HG02884 (cell line): ENCODE measurements at regions not wholly inside any gene's neighbourhood (a gene's known extent, or its start where the extent isn't known, plus 50 kb on each side); places are given as distances from the start of the nearest gene placed in this dataset.
"Not testable (repeated sequence)": the region's sequence is repeated elsewhere in the genome, so short reads cannot be mapped to it uniquely, and the experiment has no call there.

ENCODE experiments used
- ATAC-seq: cut with Tn5 transposase; IDR thresholded peaks from one replicate; pipeline ENCODE4 v1.9.1; 2021; ENCODE audit warnings: mild to moderate bottlenecking, moderate library complexity; ENCODE audit not compliant: unreplicated experiment

DNA sequence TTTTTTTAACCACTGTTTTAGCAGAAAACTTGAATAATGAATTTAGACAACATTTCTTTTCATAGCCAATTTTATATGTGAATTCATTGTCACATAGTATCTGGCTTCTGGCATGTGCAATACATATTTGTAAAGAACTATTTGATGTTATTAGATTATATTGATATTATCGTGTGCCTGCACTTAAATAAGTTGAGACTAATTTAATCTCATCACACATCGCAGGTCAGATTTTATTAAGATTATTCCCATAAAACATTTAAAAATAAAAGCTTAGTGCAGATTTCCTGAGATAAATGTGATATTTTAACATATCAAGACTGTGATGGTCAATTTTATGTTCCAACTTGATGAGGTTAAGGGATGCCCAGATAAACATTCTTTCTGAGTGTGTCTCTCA is 1565.3 kb upstream of the LRRTM3 start:
- no peak for ATAC-seq

DNA sequence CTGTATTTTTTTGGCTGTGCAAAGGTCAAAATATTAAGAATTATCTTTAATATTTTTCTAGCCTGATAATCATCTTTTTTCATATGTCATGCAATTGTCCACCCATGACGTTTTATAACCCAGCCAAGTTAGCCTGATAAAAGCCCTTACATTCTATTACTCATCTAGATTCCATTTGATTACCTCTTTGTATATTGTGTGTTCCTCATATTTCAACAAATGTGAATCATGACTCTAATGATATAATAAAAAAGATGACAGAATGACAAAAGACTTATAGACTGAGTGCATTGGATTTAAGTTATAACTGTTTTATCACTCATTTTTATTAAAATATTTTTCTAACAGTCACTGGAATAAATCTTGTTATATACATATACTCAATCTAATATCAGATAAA is 1560.0 kb upstream of the LRRTM3 start:
- no peak for ATAC-seq

DNA sequence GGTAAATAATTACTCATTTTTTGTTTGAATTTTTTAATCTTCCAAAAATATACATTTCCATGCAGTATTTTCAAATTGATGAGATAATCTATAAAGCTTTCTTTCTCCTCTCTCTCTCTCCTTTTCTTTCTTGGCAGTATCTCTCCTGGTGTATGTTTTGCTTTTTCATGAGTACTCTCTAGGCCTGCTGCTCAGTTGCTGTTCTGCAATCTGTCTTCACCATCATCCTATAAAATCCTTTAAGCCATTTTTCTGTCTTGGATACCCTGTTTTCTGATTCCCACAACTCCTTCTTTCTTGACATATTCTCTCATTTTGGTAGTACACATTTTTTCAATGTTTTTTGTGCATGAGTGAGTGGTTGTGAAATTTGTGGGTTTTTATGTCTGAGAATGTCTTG is 1558.1 kb upstream of the LRRTM3 start:
- no peak for ATAC-seq

DNA sequence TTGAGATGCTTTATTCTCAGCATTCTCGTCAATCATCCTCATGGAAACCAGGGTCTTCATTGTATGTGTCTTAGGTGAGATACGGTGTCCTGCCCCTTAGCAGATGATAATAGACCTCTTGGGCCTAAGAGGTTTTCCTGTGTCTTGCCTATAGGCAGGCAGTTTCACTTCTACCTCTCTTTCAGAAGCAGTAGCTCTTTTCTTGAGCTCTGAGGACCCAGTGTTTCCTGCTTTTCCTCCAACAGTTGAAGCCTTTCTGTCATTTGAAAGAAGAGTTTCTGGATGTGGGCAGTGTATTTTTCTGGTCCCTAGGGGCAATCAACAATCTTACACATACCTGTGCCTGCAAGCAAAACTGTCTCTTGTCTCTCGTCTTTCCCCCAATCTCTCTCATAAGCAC is 1550.3 kb upstream of the LRRTM3 start:
- no peak for ATAC-seq

DNA sequence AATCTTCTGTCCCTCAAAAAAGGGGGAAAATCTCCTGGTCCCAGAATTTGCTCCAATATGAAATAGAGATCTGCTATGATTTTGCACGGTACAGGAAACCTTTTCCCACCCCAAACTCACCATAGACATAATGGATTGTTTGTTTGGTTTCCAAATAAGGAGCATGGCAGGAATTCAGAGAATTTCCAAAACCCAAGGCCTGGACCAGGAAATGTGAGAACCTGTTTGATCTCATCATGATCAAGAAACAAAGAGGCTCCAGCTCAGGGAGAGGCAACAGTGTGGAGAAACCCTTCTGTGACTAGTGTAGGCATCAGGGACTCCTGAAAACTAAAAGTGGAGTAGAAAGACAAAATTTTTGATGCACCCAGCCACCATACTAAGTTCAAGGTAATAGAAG is 1548.1 kb upstream of the LRRTM3 start:
- no peak for ATAC-seq

DNA sequence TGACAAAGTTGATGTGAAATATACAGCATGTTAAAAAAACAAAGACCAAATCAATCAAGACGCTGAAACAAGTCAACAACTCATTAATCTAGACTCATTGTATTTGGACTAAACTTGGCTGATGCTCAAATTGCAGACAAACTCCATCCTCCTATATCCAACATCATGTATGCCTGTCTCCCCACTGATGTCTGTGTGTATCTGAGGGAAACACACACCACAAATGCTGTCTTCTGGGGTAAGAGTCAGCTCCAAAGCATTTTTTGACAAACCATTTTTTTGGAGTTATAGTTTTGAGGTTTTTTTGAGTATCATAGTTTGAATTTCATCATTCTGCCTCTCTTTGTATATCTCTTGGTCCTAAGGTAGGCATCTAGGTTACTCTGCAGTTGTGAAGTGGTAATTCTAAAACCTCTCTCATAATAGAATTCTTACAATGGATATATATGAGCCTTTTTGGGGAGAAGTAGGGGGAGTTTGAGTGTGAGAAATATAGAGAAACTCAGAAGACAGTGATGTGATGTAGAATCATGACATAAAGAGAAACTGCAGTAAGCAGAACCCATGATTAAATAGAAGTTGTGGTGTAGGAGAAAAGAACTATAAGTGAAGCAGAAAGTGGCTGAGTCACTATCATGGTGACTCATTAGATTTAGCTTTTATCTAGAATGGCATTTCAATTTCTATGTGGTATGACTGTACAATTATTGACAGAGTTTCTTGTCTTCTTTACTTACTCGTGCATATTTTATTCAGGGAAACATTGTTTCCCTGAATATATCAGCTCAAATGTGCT is 1531.1 kb upstream of the LRRTM3 start:
- no peak for ATAC-seq

DNA sequence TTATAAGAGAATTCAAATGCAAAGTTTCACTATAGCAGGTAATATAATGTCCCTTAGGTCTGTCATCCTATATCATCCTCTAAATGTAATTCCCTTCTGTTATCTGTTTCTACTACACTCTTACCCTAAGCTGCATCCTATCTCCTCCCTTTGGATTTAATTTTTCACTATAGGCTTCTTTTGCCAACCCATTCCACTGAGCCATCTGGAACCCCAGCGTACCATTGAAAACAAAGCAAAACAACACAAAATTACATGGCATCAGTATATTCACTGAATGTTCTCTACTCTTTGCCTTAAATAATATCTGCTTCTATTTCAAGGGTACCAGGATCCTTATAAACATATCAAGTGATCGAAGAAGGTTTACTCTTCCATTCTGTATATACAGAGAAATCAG is 1530.2 kb upstream of the LRRTM3 start:
- no peak for ATAC-seq

DNA sequence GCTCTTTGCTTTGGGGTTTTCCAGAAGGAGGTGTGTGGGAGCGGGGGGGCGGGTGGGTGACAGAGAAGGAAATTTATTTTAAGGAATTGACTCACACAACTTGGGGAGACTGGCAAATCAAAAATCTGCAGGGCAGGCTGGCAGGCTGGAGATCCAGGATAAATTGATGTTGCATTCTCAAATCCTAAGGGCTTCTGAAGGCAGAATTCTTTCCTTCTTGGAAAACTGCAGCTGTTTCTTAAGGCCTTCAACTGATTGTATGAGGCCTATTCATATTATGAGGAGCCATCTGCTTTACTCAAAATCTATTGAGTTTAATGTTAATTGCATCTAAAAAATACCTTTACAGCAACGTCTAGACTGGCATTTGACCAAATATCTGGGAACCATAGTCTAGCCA is 1528.8 kb upstream of the LRRTM3 start:
- no peak for ATAC-seq

DNA sequence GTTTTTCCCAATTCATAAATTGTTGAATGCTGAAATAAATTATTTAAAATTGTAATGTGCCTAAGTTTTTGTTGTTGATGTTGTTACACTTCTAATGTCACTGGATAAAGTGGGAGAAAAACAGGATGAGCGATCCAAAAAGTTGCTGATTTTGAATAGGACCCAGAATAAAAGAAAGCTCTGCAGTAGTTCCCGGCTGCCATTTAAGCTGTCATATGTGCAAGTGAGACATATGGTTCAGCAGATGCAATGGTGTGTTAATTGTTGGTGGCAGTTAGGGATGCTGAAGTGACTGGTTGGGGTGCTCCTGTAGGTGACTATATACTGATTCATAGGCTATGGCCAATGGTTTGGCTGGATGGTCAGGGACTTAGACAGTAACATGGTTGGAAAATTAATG is 1517.4 kb upstream of the LRRTM3 start:
- ATAC-seq, result no peak

DNA sequence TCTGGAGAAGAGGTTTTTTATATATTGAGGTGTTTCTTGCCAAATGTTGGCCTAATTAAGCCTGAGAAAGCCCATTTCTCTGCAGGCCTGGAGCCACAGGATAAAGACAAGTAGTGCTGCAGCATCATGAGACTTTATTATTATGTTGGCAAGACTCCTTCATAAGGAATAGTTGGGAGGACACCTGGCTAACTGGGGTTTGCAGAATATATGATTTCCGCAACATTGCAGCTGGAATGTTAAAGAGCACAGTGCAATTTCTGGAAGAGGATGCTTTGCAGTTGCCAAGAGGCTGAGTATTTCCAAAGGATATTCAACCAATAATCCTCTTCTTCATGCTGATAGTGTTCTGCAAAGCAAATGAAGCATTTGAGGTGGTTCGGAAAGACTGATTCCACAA is 1512.8 kb upstream of the LRRTM3 start:
- no peak for ATAC-seq

DNA sequence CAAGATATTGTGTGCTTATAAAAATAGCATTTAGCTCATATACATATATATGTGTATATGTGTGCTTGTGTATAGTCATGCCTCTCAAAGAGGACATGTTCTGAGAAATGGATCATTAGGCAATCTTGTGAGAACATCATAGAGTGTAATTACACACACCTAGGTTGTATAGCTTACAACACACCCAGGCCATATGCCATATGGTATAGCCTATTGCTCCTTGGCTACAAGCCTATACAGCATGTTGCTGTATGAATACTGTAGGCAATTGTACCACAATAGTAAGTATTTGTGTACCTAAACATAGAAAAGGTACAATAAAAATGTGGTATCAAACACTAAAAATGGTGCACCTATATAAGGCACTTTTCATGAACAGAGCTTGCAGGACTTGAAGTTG is 1510.5 kb upstream of the LRRTM3 start:
- no peak for ATAC-seq

DNA sequence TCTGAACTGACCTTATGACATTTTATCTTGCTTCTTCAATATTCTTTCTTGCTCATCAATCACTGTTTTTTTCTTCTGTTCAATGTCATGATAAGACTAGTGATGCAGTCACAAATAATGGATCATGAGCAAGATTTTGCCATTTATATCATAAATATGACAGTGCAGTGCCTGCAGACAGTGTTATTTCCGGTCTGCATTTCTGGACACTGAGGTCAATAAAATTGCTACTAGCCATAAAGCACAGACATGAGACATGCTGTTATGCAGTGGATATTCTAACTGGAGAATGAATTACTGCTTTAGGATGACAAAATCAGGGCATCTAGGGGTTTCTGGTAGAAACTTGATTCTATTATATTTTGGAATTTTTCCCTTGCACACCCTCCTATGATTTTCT is 1509.7 kb upstream of the LRRTM3 start:
- no peak for ATAC-seq

DNA sequence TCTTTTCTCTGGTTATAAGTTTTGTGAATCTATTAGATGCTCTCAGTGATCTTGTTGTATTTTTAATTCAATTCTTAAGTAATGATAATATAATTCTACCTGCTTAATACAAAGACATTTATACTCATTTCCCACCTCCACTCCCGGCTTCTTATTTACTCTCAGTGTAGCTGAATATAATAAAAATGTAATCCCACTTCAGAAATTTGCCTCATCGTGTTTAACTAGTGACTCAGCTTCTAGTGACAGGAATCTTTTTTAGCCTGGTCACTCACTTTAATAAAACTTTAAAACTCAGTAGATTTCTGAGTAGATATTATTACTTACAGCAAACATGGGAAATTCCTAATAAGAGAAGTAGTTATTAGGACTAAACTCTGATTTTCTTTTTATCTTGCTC is 1506.2 kb upstream of the LRRTM3 start:
- ATAC-seq, result no peak

DNA sequence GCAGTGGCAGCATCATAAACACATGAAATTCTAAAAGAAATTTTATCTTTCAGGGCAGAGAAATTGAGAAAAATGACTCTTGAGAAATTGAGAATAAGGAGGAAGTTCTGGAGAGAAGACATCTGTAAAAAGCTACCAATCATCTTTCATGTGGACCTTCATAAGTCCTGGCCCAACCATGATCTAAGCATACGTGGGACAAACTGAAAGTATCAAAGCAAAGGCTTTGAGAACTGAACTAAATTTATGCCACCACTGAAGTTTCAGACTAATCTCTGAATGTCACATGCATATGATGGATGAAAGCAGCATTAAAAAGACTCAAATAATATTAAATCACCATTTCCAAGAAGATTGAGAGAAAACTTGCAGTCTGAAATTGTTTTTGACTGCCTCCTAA is 1502.8 kb upstream of the LRRTM3 start:
- ATAC-seq, result no peak

DNA sequence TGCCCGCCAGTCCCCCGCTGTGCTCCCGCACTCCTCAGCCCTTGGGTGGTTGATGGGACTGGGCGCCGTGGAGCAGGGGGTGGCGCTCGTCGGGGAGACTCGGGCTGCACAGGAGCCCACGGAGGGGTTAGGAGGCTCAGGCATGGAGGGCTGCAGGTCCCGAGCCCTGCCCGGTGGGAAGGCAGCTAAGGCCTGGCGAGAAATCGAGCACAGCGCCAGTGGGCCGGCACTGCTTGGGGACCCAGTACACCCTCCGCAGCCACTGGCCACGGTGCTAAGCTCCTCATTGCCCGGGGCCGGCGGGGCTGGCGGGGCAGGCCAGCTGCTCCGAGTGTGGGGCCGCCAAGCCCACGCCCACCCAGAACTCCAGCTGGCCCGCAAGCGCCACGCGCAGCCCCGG is 1496.5 kb upstream of the LRRTM3 start:
- not testable (repeated sequence) for ATAC-seq

DNA sequence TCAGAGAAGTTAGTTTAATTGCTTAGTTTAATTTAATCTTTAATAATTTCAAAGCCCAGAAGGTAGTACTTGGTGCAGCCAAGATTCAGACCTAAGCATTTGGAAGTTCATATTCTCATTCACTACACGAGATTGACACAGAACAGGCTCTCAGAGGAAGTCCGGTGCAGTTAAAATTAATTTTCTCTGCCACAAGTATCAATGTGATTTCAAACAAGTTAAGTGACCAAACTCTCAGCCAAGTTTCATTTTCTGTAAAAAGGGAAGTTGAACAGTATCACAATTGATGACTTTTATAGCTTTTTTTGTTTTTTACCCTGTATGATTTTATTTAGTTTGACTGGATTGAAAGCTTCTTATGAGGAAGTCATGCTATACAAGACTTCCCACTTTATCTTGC is 1494.9 kb upstream of the LRRTM3 start:
- no peak for ATAC-seq

DNA sequence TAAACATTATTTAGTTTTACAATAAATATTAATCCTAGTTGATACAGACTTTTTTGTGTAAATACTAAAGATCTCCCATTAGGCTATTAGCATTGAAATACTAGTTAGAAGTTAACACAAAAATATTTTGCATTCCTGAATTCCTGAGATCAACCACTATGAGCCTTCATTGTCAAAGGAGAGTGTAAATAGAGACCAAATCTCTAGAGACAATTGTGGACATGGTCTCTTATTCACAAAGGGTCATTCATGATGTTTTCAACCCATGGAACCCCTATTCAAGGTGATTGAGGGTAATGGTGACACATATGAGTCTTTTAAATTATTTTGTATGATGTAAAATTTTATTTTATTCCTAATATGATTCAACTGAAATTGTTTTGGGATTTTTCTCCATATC is 1454.8 kb upstream of the LRRTM3 start:
- no peak for ATAC-seq

DNA sequence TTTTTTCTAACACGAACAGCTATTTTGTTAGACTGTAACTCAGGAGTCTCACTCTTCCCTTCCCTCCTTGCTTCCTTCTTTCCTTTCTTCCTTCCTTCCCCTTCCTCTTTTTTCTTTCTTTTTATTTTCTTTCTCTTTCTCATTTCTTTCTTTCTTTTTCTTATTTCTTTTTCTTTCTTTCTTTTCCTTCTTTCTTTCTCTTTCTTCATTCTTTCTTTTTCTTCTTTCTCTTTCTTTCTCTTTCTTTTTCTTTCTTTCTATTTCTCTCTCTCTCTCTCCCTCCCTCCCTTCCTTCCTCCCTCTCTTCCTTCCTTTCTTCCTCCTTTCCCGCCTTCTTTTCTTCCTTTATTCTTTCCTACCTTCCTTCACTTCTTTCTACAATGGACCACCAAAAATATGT is 1443.0 kb upstream of the LRRTM3 start:
- ATAC-seq, result no peak

DNA sequence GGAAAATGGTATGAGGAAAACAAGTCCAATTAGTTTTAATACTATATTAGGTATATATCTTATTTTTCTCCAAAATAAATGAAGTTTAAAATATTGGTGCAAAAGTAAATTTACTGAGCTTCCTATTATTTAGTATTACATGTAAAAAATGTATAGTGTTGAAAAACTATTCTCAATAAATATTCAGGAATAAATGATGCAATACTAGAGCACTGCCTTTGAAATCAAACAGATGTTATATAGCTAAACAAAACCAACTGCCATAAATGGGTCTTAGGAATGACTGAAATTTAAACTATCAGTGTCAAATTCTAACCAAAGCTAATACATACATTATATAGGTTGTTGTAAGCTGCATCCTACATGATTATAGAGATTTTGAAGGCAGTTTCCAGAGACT is 1434.0 kb upstream of the LRRTM3 start:
- no peak for ATAC-seq

DNA sequence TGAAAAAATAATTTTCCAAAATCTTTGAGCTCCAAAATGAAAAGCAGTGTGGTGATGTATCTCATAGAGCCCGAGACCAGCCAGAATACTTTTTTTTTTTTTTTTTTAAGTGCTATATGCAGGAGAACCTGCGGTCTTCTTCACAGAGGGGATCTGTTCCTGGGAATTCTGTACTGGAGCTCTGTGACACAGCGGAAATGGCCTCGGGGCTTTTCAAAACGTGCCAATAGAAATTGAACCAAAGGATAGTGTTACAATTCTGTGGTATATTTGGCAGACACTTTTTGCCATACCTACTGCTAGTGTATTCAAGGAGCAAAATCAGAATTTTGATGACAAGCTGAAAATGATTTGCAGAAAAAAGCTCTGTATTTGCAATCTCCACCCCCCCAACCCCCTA is 1429.3 kb upstream of the LRRTM3 start:
- ATAC-seq, result no peak

DNA sequence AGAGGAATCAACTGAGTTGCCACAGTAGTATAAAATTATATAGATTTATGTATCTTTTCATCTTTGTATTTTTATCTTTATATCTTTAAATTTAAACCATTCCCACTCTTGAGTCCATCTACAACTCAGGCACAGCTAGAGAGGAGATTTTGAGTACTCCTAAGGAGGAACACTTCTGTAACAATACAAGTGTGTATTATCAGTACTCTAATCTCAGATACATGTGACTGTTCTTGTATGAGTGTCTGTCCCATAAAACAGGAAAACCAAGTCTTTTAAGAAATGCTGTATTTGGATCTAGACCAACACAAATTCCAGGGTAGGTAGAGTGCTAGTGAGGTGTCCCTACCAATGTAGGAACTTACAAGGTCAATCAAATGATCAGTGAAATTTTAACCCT is 1428.0 kb upstream of the LRRTM3 start:
- no peak for ATAC-seq

DNA sequence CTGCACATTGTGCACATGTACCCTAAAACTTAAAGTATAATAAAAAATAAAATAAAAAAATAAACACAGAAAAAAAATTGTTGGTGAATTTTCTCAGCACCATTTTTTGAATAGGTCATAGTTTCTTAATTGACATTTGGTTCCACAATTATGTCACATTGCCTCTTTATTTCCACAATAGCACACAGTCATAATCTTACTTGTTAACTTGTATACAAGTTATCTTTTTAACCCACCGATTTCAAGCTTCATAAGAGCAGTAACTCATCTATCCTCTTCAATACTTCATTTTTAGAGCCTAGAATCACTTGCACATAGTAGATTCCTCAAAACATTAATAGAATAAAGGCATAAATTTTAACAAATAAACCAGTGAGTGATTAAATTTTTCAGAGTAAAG is 1425.1 kb upstream of the LRRTM3 start:
- ATAC-seq, result no peak

DNA sequence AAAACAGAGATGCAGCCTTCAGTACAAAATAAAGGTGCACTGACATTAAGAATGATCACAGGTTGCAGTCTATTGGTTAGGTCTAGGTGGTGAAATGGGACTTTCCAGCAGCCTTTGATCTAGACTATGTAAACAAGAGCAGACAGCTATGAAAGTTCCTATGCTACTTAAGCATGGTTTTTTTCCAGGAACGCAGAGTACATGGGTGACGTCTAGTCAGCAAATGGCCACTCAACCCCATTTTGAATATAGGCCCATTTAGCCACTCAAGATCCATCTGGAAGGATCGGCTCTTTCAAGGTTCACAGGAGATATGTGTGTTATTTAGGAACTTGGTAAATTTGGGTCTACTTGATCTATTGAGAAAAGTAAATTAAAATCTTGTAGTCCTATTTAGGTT is 1424.6 kb upstream of the LRRTM3 start:
- ATAC-seq, result no peak
